Left ventricle myocardium inferior (tissue), 1 donor: ENCODE measurements at regions not wholly inside any gene's neighbourhood (a gene's known extent, or its start where the extent isn't known, plus 50 kb on each side); places are given as distances from the start of the nearest gene placed in this dataset.
"Not testable (repeated sequence)": the region's sequence is repeated elsewhere in the genome, so short reads cannot be mapped to it uniquely, and the experiment has no call there.

Source experiments
- DNase-seq: peaks from one replicate; pipeline ENCODE4 v3.0.0-alpha.2; 2020
- H3K27ac ChIP-seq: fragments of 200-600 bp; replicated peaks from 2 replicates; pipeline ENCODE4 v1.8.0; 2021
- H3K27me3 ChIP-seq: fragments of 200-600 bp; 2 replicates; pipeline ENCODE4 v1.8.0; 2021; ENCODE audit warnings: low read depth
- H3K36me3 ChIP-seq: fragments of 200-600 bp; 2 replicates; pipeline ENCODE4 v1.8.0; 2021
- H3K4me1 ChIP-seq: fragments of 200-600 bp; 2 replicates; pipeline ENCODE4 v1.8.0; 2021
- H3K4me3 ChIP-seq: fragments of 200-600 bp; 2 replicates; pipeline ENCODE4 v1.8.0; 2021; ENCODE audit warnings: mild to moderate bottlenecking, moderate library complexity
- H3K9me3 ChIP-seq: fragments of 200-600 bp; replicated peaks from 2 replicates; pipeline ENCODE4 v1.8.0; 2021
- intact Hi-C: fragments of 100-400 bp; cut with micrococcal nuclease; formaldehyde crosslinking; loops from one replicate; pipeline ENCODE4 v1.11.0; 2022
- TF ChIP-seq, protein P1 (sequence below): fragments of 200-600 bp; IDR thresholded peaks from 2 replicates; pipeline ENCODE4 v1.8.0; 2021; ENCODE audit warnings: antibody characterized with exemption, mild to moderate bottlenecking, borderline replicate concordance
- donor health status: DM: no; HTN: yes; CAD: no; lungs with severe emphysema.

GRCh38 chr3:20984594-20985205 is 766.3 kb downstream of the ZNF385D start:
- H3K9me3 ChIP-seq = no peaks in the 10 kb centered on the region
- H3K27me3 ChIP-seq = no peaks in the 10 kb centered on the region
- H3K36me3 ChIP-seq = no peaks in the 10 kb centered on the region
- intact Hi-C loops = no loop called here
- TF ChIP-seq, protein P1, sequence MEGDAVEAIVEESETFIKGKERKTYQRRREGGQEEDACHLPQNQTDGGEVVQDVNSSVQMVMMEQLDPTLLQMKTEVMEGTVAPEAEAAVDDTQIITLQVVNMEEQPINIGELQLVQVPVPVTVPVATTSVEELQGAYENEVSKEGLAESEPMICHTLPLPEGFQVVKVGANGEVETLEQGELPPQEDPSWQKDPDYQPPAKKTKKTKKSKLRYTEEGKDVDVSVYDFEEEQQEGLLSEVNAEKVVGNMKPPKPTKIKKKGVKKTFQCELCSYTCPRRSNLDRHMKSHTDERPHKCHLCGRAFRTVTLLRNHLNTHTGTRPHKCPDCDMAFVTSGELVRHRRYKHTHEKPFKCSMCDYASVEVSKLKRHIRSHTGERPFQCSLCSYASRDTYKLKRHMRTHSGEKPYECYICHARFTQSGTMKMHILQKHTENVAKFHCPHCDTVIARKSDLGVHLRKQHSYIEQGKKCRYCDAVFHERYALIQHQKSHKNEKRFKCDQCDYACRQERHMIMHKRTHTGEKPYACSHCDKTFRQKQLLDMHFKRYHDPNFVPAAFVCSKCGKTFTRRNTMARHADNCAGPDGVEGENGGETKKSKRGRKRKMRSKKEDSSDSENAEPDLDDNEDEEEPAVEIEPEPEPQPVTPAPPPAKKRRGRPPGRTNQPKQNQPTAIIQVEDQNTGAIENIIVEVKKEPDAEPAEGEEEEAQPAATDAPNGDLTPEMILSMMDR = no peak
- no peaks in the 10 kb centered on the region for H3K4me1 ChIP-seq
- no peak overlapping the region for H3K27ac ChIP-seq
- H3K4me3 ChIP-seq = no peak overlapping the region
- no peak for DNase-seq

- intact Hi-C loops = no loop called here
- TF ChIP-seq, protein P1 = no peak
- Histone ChIP-seq H3K9me3 (no peaks in the 10 kb centered on the region), H3K27ac (no peak overlapping the region), H3K4me1 (peaks cover 11% of the 10 kb centered on the region), H3K27me3 (no peaks in the 10 kb centered on the region), H3K36me3 (no peaks in the 10 kb centered on the region), H3K4me3 (no peak overlapping the region)
- no peak for DNase-seq
Observed at GRCh38 chr3:20975188-20975651, 775.8 kb downstream of the ZNF385D start.

DNA sequence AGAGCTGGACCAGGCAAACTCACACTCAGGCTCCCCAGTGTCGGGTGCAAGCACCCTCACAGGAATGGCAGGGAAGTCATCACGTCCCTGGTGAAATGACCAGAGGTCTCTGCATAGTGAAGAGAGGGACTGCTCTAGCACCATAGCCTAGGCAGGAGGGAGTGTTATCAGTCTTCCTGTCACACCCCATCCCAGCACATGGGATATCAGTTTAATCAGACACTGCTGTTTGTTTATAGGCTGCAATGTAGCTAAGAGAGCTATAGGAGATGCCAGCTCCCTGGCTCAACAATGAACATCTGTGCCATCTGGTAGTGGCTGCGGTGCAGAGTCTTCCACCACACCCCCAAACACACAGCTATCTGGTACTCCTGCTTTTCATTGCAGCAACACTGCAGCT is 776.6 kb downstream of the ZNF385D start:
- no peaks in the 10 kb centered on the region for H3K9me3 ChIP-seq

GRCh38 chr3:20970807-20971206 is 780.2 kb downstream of the ZNF385D start:
- H3K36me3 ChIP-seq, DNase-seq, H3K9me3 ChIP-seq, H3K27me3 ChIP-seq, H3K4me3 ChIP-seq, H3K27ac ChIP-seq, intact Hi-C loops: not testable (repeated sequence)
- peaks cover 11% of the 10 kb centered on the region for H3K4me1 ChIP-seq

More for the DNA sequence above, 776.6 kb downstream of the ZNF385D start:
- no peaks in the 10 kb centered on the region for H3K27me3 ChIP-seq
- intact Hi-C loops = no loop called here
- H3K27ac ChIP-seq = no peak overlapping the region
- TF ChIP-seq, protein P1 = no peak
- DNase-seq = no peak
- no peak overlapping the region for H3K4me3 ChIP-seq
- H3K36me3 ChIP-seq = no peaks in the 10 kb centered on the region
- peaks cover 11% of the 10 kb centered on the region for H3K4me1 ChIP-seq

DNA sequence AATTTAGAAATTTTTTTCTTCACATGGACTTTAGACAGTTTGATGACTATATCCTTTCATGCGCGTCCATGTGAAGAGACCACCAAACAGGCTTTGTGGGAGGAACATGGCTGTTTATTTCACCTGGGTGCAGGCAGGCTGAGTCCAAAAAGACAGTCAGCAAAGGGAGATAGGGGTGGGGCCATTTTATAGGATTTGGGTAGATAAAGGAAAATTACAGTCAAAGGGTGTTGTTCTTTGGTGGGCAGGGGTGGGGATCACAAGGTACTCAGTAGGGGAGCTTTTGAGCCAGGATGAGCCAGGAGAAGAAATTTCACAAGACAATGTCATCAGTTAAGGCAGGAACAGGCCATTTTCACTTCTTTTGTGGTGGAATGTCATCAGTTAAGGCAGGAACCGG is 781.5 kb upstream of the SGO1 start:
- H3K4me3 ChIP-seq, intact Hi-C loops, H3K27ac ChIP-seq, H3K36me3 ChIP-seq, DNase-seq, H3K4me1 ChIP-seq, H3K27me3 ChIP-seq, H3K9me3 ChIP-seq: not testable (repeated sequence)

- Histone ChIP-seq H3K9me3 (peaks cover 5% of the 10 kb centered on the region), H3K27me3 (no peaks in the 10 kb centered on the region), H3K36me3 (no peaks in the 10 kb centered on the region), H3K4me3 (no peak overlapping the region), H3K4me1 (no peaks in the 10 kb centered on the region), H3K27ac (no peak overlapping the region)
- intact Hi-C loops = no loop called here
- TF ChIP-seq, protein P1 = no peak
- no peak for DNase-seq
Observed at GRCh38 chr3:20958161-20958560, 772.2 kb upstream of the SGO1 start.

GRCh38 chr3:20945892-20946291 is 759.9 kb upstream of the SGO1 start:
- intact Hi-C loops = no loop called here
- Histone ChIP-seq H3K4me3 (no peak overlapping the region), H3K4me1 (no peaks in the 10 kb centered on the region), H3K27me3 (no peaks in the 10 kb centered on the region), H3K36me3 (no peaks in the 10 kb centered on the region), H3K27ac (no peak overlapping the region), H3K9me3 (peaks cover 17% of the 10 kb centered on the region)
- TF ChIP-seq, protein P1 = no peak
- DNase-seq = no peak
